ENCODE measurements at regions not wholly inside any gene's neighbourhood (a gene's known extent, or its start where the extent isn't known, plus 50 kb on each side); places are given as distances from the start of the nearest gene placed in this dataset.

GRCh38 chr18:77461062-77461688, 211.5 kb downstream of the GALR1 start:
- no peak for TF ChIP-seq POLR2AphosphoS5 (IDR thresholded peaks at IDR 0.05; ENCODE audit: low read depth, low read length)
- TF ChIP-seq TAF1 (IDR thresholded peaks at IDR 0.05; ENCODE audit: borderline replicate concordance, low read depth, low read length), result no peak
- no peak for TF ChIP-seq POLR2A (IDR thresholded peaks at IDR 0.05; ENCODE audit: low read depth, low read length)
- FAIRE-seq (no peak), DNase-seq (ENCODE audit: insufficient read length) (no peak)

GRCh38 chr18:77464917-77465316, 215.3 kb downstream of the GALR1 start:
- FAIRE-seq (no peak), DNase-seq (ENCODE audit: insufficient read length) (no peak)
- no peak for TF ChIP-seq POLR2AphosphoS5 (IDR thresholded peaks at IDR 0.05; ENCODE audit: low read depth, low read length)
- no peak for TF ChIP-seq TAF1 (IDR thresholded peaks at IDR 0.05; ENCODE audit: borderline replicate concordance, low read depth, low read length)
- TF ChIP-seq POLR2A (IDR thresholded peaks at IDR 0.05; ENCODE audit: low read depth, low read length), result no peak

- no peak for FAIRE-seq
- no peak for DNase-seq (ENCODE audit: insufficient read length)
Observed at GRCh38 chr18:77466890-77467289, 217.2 kb downstream of the GALR1 start.

GRCh38 chr18:77469131-77469530, 219.5 kb downstream of the GALR1 start:
- DNase-seq (ENCODE audit: insufficient read length) (no peak), FAIRE-seq (no peak)
- TF ChIP-seq POLR2AphosphoS5 (IDR thresholded peaks at IDR 0.05; ENCODE audit: low read depth, low read length) (no peak), POLR2A (IDR thresholded peaks at IDR 0.05; ENCODE audit: low read depth, low read length) (no peak), TAF1 (IDR thresholded peaks at IDR 0.05; ENCODE audit: borderline replicate concordance, low read depth, low read length) (no peak)

More at GRCh38 chr18:77466890-77467289, 217.2 kb downstream of the GALR1 start:
- no peak for TF ChIP-seq POLR2A (IDR thresholded peaks at IDR 0.05; ENCODE audit: low read depth, low read length)
- TF ChIP-seq POLR2AphosphoS5 (IDR thresholded peaks at IDR 0.05; ENCODE audit: low read depth, low read length), result no peak
- no peak for TF ChIP-seq TAF1 (IDR thresholded peaks at IDR 0.05; ENCODE audit: borderline replicate concordance, low read depth, low read length)

- FAIRE-seq (no peak), DNase-seq (ENCODE audit: insufficient read length) (no peak)
- TF ChIP-seq TAF1 (IDR thresholded peaks at IDR 0.05; ENCODE audit: borderline replicate concordance, low read depth, low read length) (no peak), POLR2AphosphoS5 (IDR thresholded peaks at IDR 0.05; ENCODE audit: low read depth, low read length) (no peak), POLR2A (IDR thresholded peaks at IDR 0.05; ENCODE audit: low read depth, low read length) (no peak)
Observed at GRCh38 chr18:77470569-77471413, 221.1 kb downstream of the GALR1 start.

GRCh38 chr18:77472509-77472908, 222.9 kb downstream of the GALR1 start:
- no peak for FAIRE-seq
- TF ChIP-seq POLR2A (IDR thresholded peaks at IDR 0.05; ENCODE audit: low read depth, low read length), result no peak
- TF ChIP-seq POLR2AphosphoS5 (IDR thresholded peaks at IDR 0.05; ENCODE audit: low read depth, low read length), result no peak
- TF ChIP-seq TAF1 (IDR thresholded peaks at IDR 0.05; ENCODE audit: borderline replicate concordance, low read depth, low read length), result no peak
- DNase-seq (ENCODE audit: insufficient read length), result no peak

GRCh38 chr18:77478646-77479442, 229.2 kb downstream of the GALR1 start:
- DNase-seq (ENCODE audit: insufficient read length), result no peak
- TF ChIP-seq TAF1 (IDR thresholded peaks at IDR 0.05; ENCODE audit: borderline replicate concordance, low read depth, low read length) (no peak), POLR2A (IDR thresholded peaks at IDR 0.05; ENCODE audit: low read depth, low read length) (no peak), POLR2AphosphoS5 (IDR thresholded peaks at IDR 0.05; ENCODE audit: low read depth, low read length) (no peak)
- no peak for FAIRE-seq

- TF ChIP-seq POLR2AphosphoS5 (IDR thresholded peaks at IDR 0.05; ENCODE audit: low read depth, low read length) (no peak), POLR2A (IDR thresholded peaks at IDR 0.05; ENCODE audit: low read depth, low read length) (no peak)
- FAIRE-seq (no peak), DNase-seq (ENCODE audit: insufficient read length) (no peak)
Observed at GRCh38 chr18:77481541-77481940, 231.9 kb downstream of the GALR1 start.

- no peak for FAIRE-seq
- no peak for DNase-seq (ENCODE audit: insufficient read length)
- TF ChIP-seq POLR2A (IDR thresholded peaks at IDR 0.05; ENCODE audit: low read depth, low read length) (no peak), TAF1 (IDR thresholded peaks at IDR 0.05; ENCODE audit: borderline replicate concordance, low read depth, low read length) (no peak), POLR2AphosphoS5 (IDR thresholded peaks at IDR 0.05; ENCODE audit: low read depth, low read length) (no peak)
Observed at GRCh38 chr18:77482190-77483085, 232.8 kb downstream of the GALR1 start.

- no peak for DNase-seq (ENCODE audit: insufficient read length)
- TF ChIP-seq POLR2AphosphoS5 (IDR thresholded peaks at IDR 0.05; ENCODE audit: low read depth, low read length), result no peak
- FAIRE-seq, result no peak
Observed at GRCh38 chr18:77486985-77487384, 237.3 kb downstream of the GALR1 start.

All from GM12892 (cell line).